HepG2 (cell line): ENCODE measurements at regions not wholly inside any gene's neighbourhood (a gene's known extent, or its start where the extent isn't known, plus 50 kb on each side); places are given as distances from the start of the nearest gene placed in this dataset.

ENCODE experiments used
- ATAC-seq: fragments of 200-7000 bp; cut with Tn5 transposase; 3 replicates; pipeline ENCODE4 v1.9.1; 2020; ENCODE audit warnings: mild to moderate bottlenecking, moderate library complexity
- BruUV-seq: library from RNA; stranded (reverse); fragments of 400-500 nt; replicated peaks from 2 replicates; lab custom pipeline; 2021; lab: Mats Ljungman, UMichigan
- CTCF ChIA-PET: fragments of 300-600 bp; formaldehyde crosslinking; extraction: SDS; loops from one replicate; lab custom pipeline; 2021; ENCODE audit warnings: low total read pairs, inconsistent platforms, low intra/inter-chr PET ratio; lab: Yijun Ruan, JAX
- POLR2A ChIA-PET: fragments of 350-600 bp; sonication (Branson Sonifier 250); formaldehyde crosslinking; loops from one replicate; lab custom pipeline; 2020; ENCODE audit warnings: antibody characterized with exemption, inconsistent platforms; lab: Yijun Ruan, JAX
- DNase-seq: peaks from one replicate; pipeline ENCODE4 v3.0.0-alpha.2; 2015; ENCODE audit warnings: low spot score
- FAIRE-seq: peaks from 3 replicates; lab custom pipeline; 2011; peaks lifted over from hg19 to GRCh38; lab: Jason Lieb, UNC
- H2AFZ ChIP-seq: one replicate; pipeline ENCODE4 v1.6.1; 2011; ENCODE audit warnings: low read length, inconsistent platforms
- H3K27ac ChIP-seq: fragments of 300-600 bp; 3 replicates; pipeline ENCODE4 v1.8.0; 2011; ENCODE audit warnings: mixed run types, mild to moderate bottlenecking, mixed read lengths, low read length, inconsistent platforms; ENCODE audit not compliant: insufficient read depth; ENCODE audit errors: extremely low read length
- H3K27me3 ChIP-seq, 2 experiments: fragments of 200-600 bp in 1 of 2; 2 replicates in 1 of 2; 3 replicates in 1 of 2; pipeline versions ENCODE4 v1.6.0 to v1.8.0; 2011; ENCODE audit warnings: low read length in 2 of 2, mild to moderate bottlenecking in 2 of 2, moderate library complexity in 2 of 2, inconsistent platforms in 1 of 2; ENCODE audit not compliant: insufficient read depth in 2 of 2, control insufficient read depth in 1 of 2
- H3K36me3 ChIP-seq, 2 experiments: fragments of 200-600 bp in 1 of 2; replicated peaks in 1 of 2; 2 replicates in 1 of 2; 3 replicates in 1 of 2; pipeline versions ENCODE4 v1.5.1 to v1.8.0; 2011; ENCODE audit warnings: low read length in 2 of 2, inconsistent platforms in 1 of 2; ENCODE audit not compliant: insufficient read depth in 2 of 2, control insufficient read depth in 1 of 2
- H3K4me1 ChIP-seq: 2 replicates; pipeline ENCODE4 v1.5.1; 2012; ENCODE audit warnings: low read length, inconsistent platforms; ENCODE audit not compliant: insufficient read depth
- H3K4me2 ChIP-seq: 2 replicates; pipeline ENCODE4 v1.6.0; 2011; ENCODE audit warnings: low read depth, low read length, inconsistent platforms
- H3K4me3 ChIP-seq, 3 experiments: fragments of 200-600 bp in 1 of 3; sonication (generic), shearing (Covaris generic) in 1 of 3; replicated peaks in 1 of 3; 2 replicates each; pipeline ENCODE4 v1.5.1; 2011 to 2016; ENCODE audit warnings: low read length in 3 of 3, inconsistent platforms in 2 of 3, low read depth in 2 of 3, mild to moderate bottlenecking in 2 of 3, control low read depth in 1 of 3, mixed read lengths in 1 of 3; ENCODE audit not compliant: insufficient read depth in 1 of 3
- H3K79me2 ChIP-seq: one replicate; pipeline ENCODE4 v1.6.1; 2011; ENCODE audit warnings: low read length, inconsistent platforms; ENCODE audit not compliant: insufficient read depth
- H3K9ac ChIP-seq: 2 replicates; pipeline ENCODE4 v1.6.0; 2011; ENCODE audit warnings: mild to moderate bottlenecking, low read depth, low read length, inconsistent platforms; ENCODE audit not compliant: insufficient read depth
- H3K9me3 ChIP-seq: 2 replicates; pipeline ENCODE4 v1.5.1; 2012; ENCODE audit warnings: mild to moderate bottlenecking, low read length
- H4K20me1 ChIP-seq: 2 replicates; pipeline ENCODE4 v1.6.0; 2011; ENCODE audit warnings: inconsistent platforms, mild to moderate bottlenecking, low read length, moderate library complexity; ENCODE audit not compliant: insufficient read depth
- KLF6 ChIP-seq: IDR thresholded peaks from 2 replicates; pipeline ENCODE4 v1.8.0; 2016; ENCODE audit warnings: missing biosample characterization, missing genetic modification reagents
- MIER3 ChIP-seq: IDR thresholded peaks from 2 replicates; pipeline ENCODE4 v1.6.1; 2016; ENCODE audit warnings: missing compliant biosample characterization, borderline replicate concordance
- PHB2 ChIP-seq: fragments of 450-650 bp; IDR thresholded peaks from 2 replicates; pipeline ENCODE4 v1.6.1; 2018; ENCODE audit not compliant: partially characterized antibody
- SMARCE1 ChIP-seq: fragments of 450-650 bp; IDR thresholded peaks from 2 replicates; pipeline ENCODE4 v1.6.1; 2017; ENCODE audit warnings: borderline replicate concordance
- STAG1 ChIP-seq: sonication (generic); formaldehyde crosslinking; IDR thresholded peaks from 2 replicates; pipeline ENCODE4 v1.4.0; 2020; ENCODE audit warnings: missing genetic modification reagents
- WGBS: methylation state at CpG from one replicate; pipeline ENCODE4 v1.1.6; 2017; ENCODE audit warnings: low lambda C conversion rate; 5-methylcytosine and 5-hydroxymethylcytosine counted together
- in situ Hi-C: cut with HindIII; loops from 2 replicates; pipeline ENCODE4 v1.10.0; 2017; ENCODE audit warnings: low pct_unique_long_range_greater_than_20kb; ENCODE audit not compliant: extremely low pct_ligation_motif_present
- intact Hi-C: fragments of 100-400 bp; cut with micrococcal nuclease; formaldehyde crosslinking; loops from one replicate; pipeline ENCODE4 v1.10.0; 2022; ENCODE audit not compliant: unreplicated experiment

DNA sequence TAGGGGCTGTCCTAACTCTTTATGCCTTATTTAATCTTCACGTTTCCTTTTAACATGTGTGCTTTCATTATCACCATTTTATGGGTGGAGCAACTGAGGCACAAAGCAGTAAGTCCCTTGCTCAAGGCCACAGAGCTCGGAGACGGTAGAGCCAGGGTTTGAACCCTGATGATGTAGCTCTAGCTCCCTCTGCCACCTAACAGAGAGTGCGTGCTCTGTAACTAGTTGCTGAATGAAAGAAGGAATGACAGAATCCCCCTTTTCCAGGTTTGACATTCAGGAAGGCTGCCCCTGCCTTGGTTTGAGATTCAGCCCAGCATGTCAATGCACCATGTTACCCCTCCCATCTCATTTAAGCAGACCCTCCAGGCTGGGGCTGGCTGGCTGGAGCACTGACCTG is 193.3 kb upstream of the NAV2 start:
- CTCF ChIA-PET: no interaction called here
- Histone ChIP-seq H3K36me3 (no peaks in the 10 kb centered on the region), H3K9ac (no peak overlapping the region), H3K4me3 (no peak overlapping the region), H3K9me3 (no peaks in the 10 kb centered on the region)
- no peak for FAIRE-seq
- 0 out of 2 replicates have a peak, but pooled peaks have one; percentile 4 for TF ChIP-seq STAG1 (CRISPR knock-in tag)
- TF ChIP-seq PHB2: no peak
- TF ChIP-seq, all 625 proteins: peak for 1
- Histone ChIP-seq H3K4me1 (no peaks in the 10 kb centered on the region), H4K20me1 (no peaks in the 10 kb centered on the region), H3K27me3 (peaks cover 0 to 2% of the 10 kb centered on the region in 2 experiments; a peak in 1 of 5 replicates), H3K4me2 (no peak overlapping the region), H3K79me2 (no peaks in the 10 kb centered on the region), H3K27ac (no peak overlapping the region), H2AFZ (no peak overlapping the region)
- POLR2A ChIA-PET: no interaction called here
- 23% methylated on average over 4 of the region's 4 CpGs for WGBS
- DNase-seq: no peak
- intact Hi-C loops (no loop called here), in situ Hi-C loops (no loop called here)
- no TSS peak for BruUV-seq
- no peak for ATAC-seq

DNA sequence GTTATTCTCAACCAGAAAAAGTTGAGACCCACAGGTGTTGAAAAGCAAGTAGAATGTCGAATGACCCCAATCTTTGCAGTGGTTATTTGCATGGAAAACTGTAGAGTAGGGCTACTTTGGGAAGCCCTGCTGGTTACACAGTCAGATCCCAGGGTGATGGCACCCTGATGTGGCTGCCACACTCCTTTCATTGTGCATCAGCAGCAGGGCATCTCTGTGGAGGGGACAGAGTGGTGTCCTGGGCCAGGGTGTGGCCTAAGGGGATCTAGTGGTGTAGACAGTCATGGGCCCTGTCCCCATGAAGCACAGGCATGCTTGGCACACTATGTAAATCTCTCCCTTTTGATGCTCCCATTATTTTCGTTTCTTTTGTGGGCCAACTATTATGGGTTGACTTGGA is 199.4 kb upstream of the NAV2 start:
- no peak overlapping the region for H3K4me2 ChIP-seq
- no peak overlapping the region for H2AFZ ChIP-seq
- no peaks in the 10 kb centered on the region for H3K9me3 ChIP-seq
- peaks cover 0 to 11% of the 10 kb centered on the region in 2 experiments; a peak in 3 of 5 replicates for H3K27me3 ChIP-seq
- in situ Hi-C loops (no loop called here), intact Hi-C loops (no loop called here)
- BruUV-seq: no TSS peak
- H3K9ac ChIP-seq: no peak overlapping the region
- TF ChIP-seq KLF6 (CRISPR knock-in tag): no peak
- no peak for TF ChIP-seq MIER3 (CRISPR knock-in tag)
- TF ChIP-seq SMARCE1: no peak
- POLR2A ChIA-PET: no interaction called here
- no peaks in the 10 kb centered on the region for H3K36me3 ChIP-seq
- H3K27ac ChIP-seq: no peak overlapping the region
- H3K4me1 ChIP-seq: peaks cover 11% of the 10 kb centered on the region
- CTCF ChIA-PET: no interaction called here
- 3% methylated on average over 2 of the region's 2 CpGs for WGBS
- no peaks in the 10 kb centered on the region for H3K79me2 ChIP-seq
- ATAC-seq (no peak), DNase-seq (no peak), FAIRE-seq (no peak)
- no peak overlapping the region for H3K4me3 ChIP-seq
- H4K20me1 ChIP-seq: no peaks in the 10 kb centered on the region
